HepG2 (cell line): ENCODE measurements at regions not wholly inside any gene's neighbourhood (a gene's known extent, or its start where the extent isn't known, plus 50 kb on each side); places are given as distances from the start of the nearest gene placed in this dataset.

ENCODE experiments used
- ETV5 ChIP-seq: IDR thresholded peaks from 2 replicates; pipeline ENCODE4 v1.6.1; 2018; ENCODE audit warnings: missing biosample characterization, missing genetic modification reagents, inconsistent platforms, borderline replicate concordance
- FOXP1 ChIP-seq, 2 experiments: fragments of 450-650 bp in 1 of 2; IDR thresholded peaks; 2 replicates each; pipeline ENCODE4 v1.6.1; 2017 to 2018; ENCODE audit warnings: antibody characterized with exemption in 1 of 2
- GABPB1 ChIP-seq: IDR thresholded peaks from 2 replicates; pipeline ENCODE4 v1.6.1; 2016; ENCODE audit warnings: mild to moderate bottlenecking, missing genetic modification reagents, moderate library complexity, missing compliant biosample characterization
- SRSF4 ChIP-seq: fragments of 200-400 bp; formaldehyde crosslinking; IDR thresholded peaks from one replicate; pipeline ENCODE4 v1.6.1; 2018; ENCODE audit warnings: mild to moderate bottlenecking, low read depth, low read length, moderate library complexity; ENCODE audit not compliant: poor library complexity, severe bottlenecking
- TBX2 ChIP-seq: sonication (generic); formaldehyde crosslinking; IDR thresholded peaks from 2 replicates; pipeline ENCODE4 v1.5.0; 2020; ENCODE audit warnings: missing genetic modification reagents, mild to moderate bottlenecking, borderline replicate concordance
- TCF7 ChIP-seq: sonication (generic); IDR thresholded peaks from 2 replicates; pipeline ENCODE4 v1.6.1; 2016; ENCODE audit warnings: antibody characterized with exemption, low read depth
- ZNF317 ChIP-seq: sonication (generic); formaldehyde crosslinking; IDR thresholded peaks from 2 replicates; pipeline ENCODE4 v1.5.0; 2020; ENCODE audit warnings: mild to moderate bottlenecking, missing genetic modification reagents
- ZNF331 ChIP-seq: sonication (generic); formaldehyde crosslinking; IDR thresholded peaks from 2 replicates; pipeline ENCODE4 v1.4.0; 2020; ENCODE audit warnings: missing genetic modification reagents
- ZNF574 ChIP-seq: sonication (generic); formaldehyde crosslinking; IDR thresholded peaks from 2 replicates; pipeline ENCODE4 v1.4.0; 2020; ENCODE audit warnings: missing genetic modification reagents
- ZNF841 ChIP-seq: sonication (generic); formaldehyde crosslinking; IDR thresholded peaks from 2 replicates; pipeline ENCODE4 v1.8.1; 2023; ENCODE audit warnings: missing genetic modification reagents, borderline replicate concordance
- TF ChIP-seq, protein P1 (sequence below): sonication (generic); formaldehyde crosslinking; conservative IDR thresholded peaks from 2 replicates; pipeline ENCODE4 v1.5.0; 2020; ENCODE audit warnings: missing genetic modification reagents
- TF ChIP-seq, protein P2 (sequence below): sonication (generic); formaldehyde crosslinking; IDR thresholded peaks from 2 replicates; pipeline ENCODE4 v1.4.0; 2020; ENCODE audit warnings: mild to moderate bottlenecking, missing genetic modification reagents
- TF ChIP-seq, protein P3 (sequence below): sonication (generic); formaldehyde crosslinking; IDR thresholded peaks from 2 replicates; pipeline ENCODE4 v1.5.0; 2020; ENCODE audit warnings: mild to moderate bottlenecking, missing genetic modification reagents, borderline replicate concordance
- TF ChIP-seq, protein P4 (sequence below): sonication (generic); formaldehyde crosslinking; conservative IDR thresholded peaks from 2 replicates; pipeline ENCODE4 v1.8.0; 2022; ENCODE audit warnings: mild to moderate bottlenecking, moderate library complexity, missing genetic modification reagents
- TF ChIP-seq, protein P5 (sequence below): sonication (generic); formaldehyde crosslinking; IDR thresholded peaks from 2 replicates; pipeline ENCODE4 v1.8.1; 2023; ENCODE audit warnings: mild to moderate bottlenecking, missing genetic modification reagents

DNA sequence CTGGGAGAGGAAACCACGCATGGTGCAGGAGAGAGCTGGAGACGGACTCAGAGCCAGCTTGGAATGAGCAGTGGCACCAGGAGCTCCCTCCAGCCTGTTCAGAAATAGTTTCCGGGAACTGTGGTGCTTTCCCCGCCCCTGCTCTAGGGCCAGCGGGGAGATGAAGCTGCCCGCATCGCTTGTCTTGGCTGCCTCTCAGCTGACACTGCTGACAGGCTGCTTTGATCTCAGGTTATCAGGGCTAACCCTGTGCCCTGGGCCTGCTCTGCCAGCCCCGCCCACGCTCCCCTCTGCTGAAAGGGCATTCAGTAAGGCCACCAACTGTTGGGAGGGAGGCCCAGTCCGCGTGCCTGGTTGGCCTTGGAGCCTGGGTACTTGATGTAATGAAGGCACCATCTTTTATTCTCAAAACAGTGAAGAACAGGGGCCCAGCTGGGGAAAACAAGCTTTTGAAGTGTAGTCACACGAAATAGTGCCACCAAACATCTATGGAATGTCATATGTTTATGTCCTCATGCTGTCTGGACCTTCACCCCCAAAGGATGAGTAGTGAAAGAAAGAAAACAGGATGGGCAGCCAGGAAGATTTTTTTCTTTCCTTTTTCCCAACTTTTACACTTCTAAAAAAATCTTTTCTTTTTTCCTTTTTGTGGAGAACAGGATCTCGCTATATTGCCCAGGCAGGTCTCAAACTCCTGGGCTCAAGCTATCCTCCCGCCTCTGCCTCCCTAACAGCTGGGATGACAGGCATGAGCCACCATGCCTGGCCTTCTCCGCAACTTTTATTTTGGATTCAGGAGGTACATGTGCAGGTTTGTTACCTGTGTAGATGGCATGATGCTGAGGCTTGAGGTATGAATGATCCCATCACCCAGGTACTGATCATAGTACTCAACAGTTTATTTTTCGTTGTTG lies 115.9 kb upstream of the TBX3 start (continued):
- TF ChIP-seq, protein P1, sequence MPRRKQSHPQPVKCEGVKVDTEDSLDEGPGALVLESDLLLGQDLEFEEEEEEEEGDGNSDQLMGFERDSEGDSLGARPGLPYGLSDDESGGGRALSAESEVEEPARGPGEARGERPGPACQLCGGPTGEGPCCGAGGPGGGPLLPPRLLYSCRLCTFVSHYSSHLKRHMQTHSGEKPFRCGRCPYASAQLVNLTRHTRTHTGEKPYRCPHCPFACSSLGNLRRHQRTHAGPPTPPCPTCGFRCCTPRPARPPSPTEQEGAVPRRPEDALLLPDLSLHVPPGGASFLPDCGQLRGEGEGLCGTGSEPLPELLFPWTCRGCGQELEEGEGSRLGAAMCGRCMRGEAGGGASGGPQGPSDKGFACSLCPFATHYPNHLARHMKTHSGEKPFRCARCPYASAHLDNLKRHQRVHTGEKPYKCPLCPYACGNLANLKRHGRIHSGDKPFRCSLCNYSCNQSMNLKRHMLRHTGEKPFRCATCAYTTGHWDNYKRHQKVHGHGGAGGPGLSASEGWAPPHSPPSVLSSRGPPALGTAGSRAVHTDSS (CRISPR knock-in tag): no peak
- peak; percentile 94 for TF ChIP-seq ETV5
- TF ChIP-seq, protein P2, sequence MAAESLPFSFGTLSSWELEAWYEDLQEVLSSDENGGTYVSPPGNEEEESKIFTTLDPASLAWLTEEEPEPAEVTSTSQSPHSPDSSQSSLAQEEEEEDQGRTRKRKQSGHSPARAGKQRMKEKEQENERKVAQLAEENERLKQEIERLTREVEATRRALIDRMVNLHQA (CRISPR knock-in tag): no peak
- peak; percentile 97 for TF ChIP-seq ZNF331 (CRISPR knock-in tag)
- TF ChIP-seq, protein P3, sequence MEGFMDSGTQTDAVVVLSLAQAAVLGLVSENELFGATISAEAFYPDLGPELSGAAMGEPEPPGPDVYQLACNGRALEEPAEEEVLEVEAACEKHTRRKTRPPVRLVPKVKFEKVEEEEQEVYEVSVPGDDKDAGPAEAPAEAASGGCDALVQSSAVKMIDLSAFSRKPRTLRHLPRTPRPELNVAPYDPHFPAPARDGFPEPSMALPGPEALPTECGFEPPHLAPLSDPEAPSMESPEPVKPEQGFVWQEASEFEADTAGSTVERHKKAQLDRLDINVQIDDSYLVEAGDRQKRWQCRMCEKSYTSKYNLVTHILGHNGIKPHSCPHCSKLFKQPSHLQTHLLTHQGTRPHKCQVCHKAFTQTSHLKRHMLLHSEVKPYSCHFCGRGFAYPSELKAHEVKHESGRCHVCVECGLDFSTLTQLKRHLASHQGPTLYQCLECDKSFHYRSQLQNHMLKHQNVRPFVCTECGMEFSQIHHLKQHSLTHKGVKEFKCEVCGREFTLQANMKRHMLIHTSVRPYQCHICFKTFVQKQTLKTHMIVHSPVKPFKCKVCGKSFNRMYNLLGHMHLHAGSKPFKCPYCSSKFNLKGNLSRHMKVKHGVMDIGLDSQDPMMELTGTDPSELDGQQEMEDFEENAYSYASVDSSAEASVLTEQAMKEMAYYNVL: peak; percentile 98; the same call in 1 of the 2 replicates
- TF ChIP-seq SRSF4: no peak
- TF ChIP-seq, protein P4, sequence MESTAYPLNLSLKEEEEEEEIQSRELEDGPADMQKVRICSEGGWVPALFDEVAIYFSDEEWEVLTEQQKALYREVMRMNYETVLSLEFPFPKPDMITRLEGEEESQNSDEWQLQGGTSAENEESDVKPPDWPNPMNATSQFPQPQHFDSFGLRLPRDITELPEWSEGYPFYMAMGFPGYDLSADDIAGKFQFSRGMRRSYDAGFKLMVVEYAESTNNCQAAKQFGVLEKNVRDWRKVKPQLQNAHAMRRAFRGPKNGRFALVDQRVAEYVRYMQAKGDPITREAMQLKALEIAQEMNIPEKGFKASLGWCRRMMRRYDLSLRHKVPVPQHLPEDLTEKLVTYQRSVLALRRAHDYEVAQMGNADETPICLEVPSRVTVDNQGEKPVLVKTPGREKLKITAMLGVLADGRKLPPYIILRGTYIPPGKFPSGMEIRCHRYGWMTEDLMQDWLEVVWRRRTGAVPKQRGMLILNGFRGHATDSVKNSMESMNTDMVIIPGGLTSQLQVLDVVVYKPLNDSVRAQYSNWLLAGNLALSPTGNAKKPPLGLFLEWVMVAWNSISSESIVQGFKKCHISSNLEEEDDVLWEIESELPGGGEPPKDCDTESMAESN (CRISPR knock-in tag): peak; percentile 97
- TF ChIP-seq ZNF841 (CRISPR knock-in tag): no peak
- peak; percentile 100 for TF ChIP-seq TCF7
- peak; percentile 79 for TF ChIP-seq GABPB1 (CRISPR knock-in tag)
- TF ChIP-seq, protein P5, sequence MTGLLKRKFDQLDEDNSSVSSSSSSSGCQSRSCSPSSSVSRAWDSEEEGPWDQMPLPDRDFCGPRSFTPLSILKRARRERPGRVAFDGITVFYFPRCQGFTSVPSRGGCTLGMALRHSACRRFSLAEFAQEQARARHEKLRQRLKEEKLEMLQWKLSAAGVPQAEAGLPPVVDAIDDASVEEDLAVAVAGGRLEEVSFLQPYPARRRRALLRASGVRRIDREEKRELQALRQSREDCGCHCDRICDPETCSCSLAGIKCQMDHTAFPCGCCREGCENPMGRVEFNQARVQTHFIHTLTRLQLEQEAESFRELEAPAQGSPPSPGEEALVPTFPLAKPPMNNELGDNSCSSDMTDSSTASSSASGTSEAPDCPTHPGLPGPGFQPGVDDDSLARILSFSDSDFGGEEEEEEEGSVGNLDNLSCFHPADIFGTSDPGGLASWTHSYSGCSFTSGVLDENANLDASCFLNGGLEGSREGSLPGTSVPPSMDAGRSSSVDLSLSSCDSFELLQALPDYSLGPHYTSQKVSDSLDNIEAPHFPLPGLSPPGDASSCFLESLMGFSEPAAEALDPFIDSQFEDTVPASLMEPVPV: peak; percentile 60; the same call in 1 of the 2 replicates
- TF ChIP-seq FOXP1 (IDR thresholded peaks at IDR 0.05): no peak; the same call in 1 of the 2 replicates
- peak; percentile 97 for TF ChIP-seq FOXP1 (CRISPR knock-in tag; IDR thresholded peaks at IDR 0.05)
- TF ChIP-seq TBX2: peak; percentile 100
- TF ChIP-seq ZNF574: peak; percentile 89
- peak; percentile 67; the same call in 1 of the 2 replicates for TF ChIP-seq ZNF317 (CRISPR knock-in tag)
